ENCODE measurements at regions not wholly inside any gene's neighbourhood (a gene's known extent, or its start where the extent isn't known, plus 50 kb on each side); places are given as distances from the start of the nearest gene placed in this dataset.

GRCh38 chr10:8298896-8299570, 244.5 kb downstream of the GATA3 start:
- H3K9me3 ChIP-seq (replicated peaks; ENCODE audit: control insufficient read depth, insufficient read depth, low read length): no peaks in the 10 kb centered on the region
- dilution Hi-C loops (cut with MboI; ENCODE audit: extremely low pct_ligation_motif_present, low sequenced_read_pairs): no loop called here
- H3K27ac ChIP-seq (ENCODE audit: insufficient read depth, low read depth, low read length): no peak overlapping the region
- no peak overlapping the region for H3K9ac ChIP-seq (replicated peaks; ENCODE audit: extremely low read depth, insufficient read depth, low read length)
- no peak overlapping the region for H2AFZ ChIP-seq (ENCODE audit: low read depth, low read length)
- H3K4me2 ChIP-seq (ENCODE audit: insufficient read depth, low read length): no peak overlapping the region
- BruUV-seq (replicated peaks): no TSS peak
- FAIRE-seq (no peak), DNase-seq (ENCODE audit: low read depth, low spot score) (no peak)
- no peaks in the 10 kb centered on the region for H3K9me1 ChIP-seq (replicated peaks; ENCODE audit: control insufficient read depth, extremely low read depth, insufficient read depth, low read length)
- H4K20me1 ChIP-seq (replicated peaks; ENCODE audit: control insufficient read depth, extremely low read depth, insufficient read depth, low read length): no peaks in the 10 kb centered on the region
- ChIA-PET POLR2A (no interaction called here), CTCF (interaction anchor here (0.6 kb wide), 1 partner anchor 1273 kb away, joined by 3 read pairs; no protein-coding TSS in a partner anchor)
- no peak overlapping the region for H3K4me3 ChIP-seq (replicated peaks in 1 of 3; ENCODE audit: insufficient read depth in 1 of 3, low read depth in 1 of 3, low read length in 3 of 3)
- H3K27me3 ChIP-seq (ENCODE audit: control insufficient read depth in 2 of 2, insufficient read depth in 2 of 2, low read length in 2 of 2): no peaks in the 10 kb centered on the region
- H3K79me2 ChIP-seq (ENCODE audit: control insufficient read depth, insufficient read depth, low read length): no peaks in the 10 kb centered on the region
- H3K4me1 ChIP-seq (ENCODE audit: control insufficient read depth, extremely low read depth, insufficient read depth, low read length): no peaks in the 10 kb centered on the region
- intact Hi-C loops (cut with micrococcal nuclease): no loop called here
- no peaks in the 10 kb centered on the region for H3K36me3 ChIP-seq (ENCODE audit: control insufficient read depth in 2 of 2, extremely low read depth in 1 of 2, insufficient read depth in 2 of 2, low read length in 2 of 2)
- no peak for TF ChIP-seq MAX (IDR thresholded peaks at IDR 0.05; ENCODE audit: insufficient read depth, insufficient read length)
- no peak for TF ChIP-seq CTCF (IDR thresholded peaks at IDR 0.05; ENCODE audit: extremely low read depth in 1 of 2, insufficient read depth in 1 of 2, low read depth in 1 of 2, low read length in 2 of 2)
- TF ChIP-seq EZH2 (IDR thresholded peaks at IDR 0.05; ENCODE audit: borderline replicate concordance, low read depth, low read length, severe bottlenecking): no peak
- no peak for TF ChIP-seq POLR2AphosphoS5 (IDR thresholded peaks at IDR 0.05; ENCODE audit: insufficient read depth, low read depth, low read length)
- no peak for TF ChIP-seq MYC (IDR thresholded peaks at IDR 0.05; ENCODE audit: low read depth, low read length)
- no peak for TF ChIP-seq JUN (IDR thresholded peaks at IDR 0.05; ENCODE audit: borderline replicate concordance, insufficient read depth, insufficient read length, low read depth)
- no peak for TF ChIP-seq POLR2A (IDR thresholded peaks at IDR 0.05; ENCODE audit: low read depth, low read length)
- no peak for TF ChIP-seq FOS (IDR thresholded peaks at IDR 0.05; ENCODE audit: borderline replicate concordance, insufficient read depth, low read length)

All from endothelial cell of umbilical vein (primary cell).